ENCODE measurements at regions not wholly inside any gene's neighbourhood (a gene's known extent, or its start where the extent isn't known, plus 50 kb on each side); places are given as distances from the start of the nearest gene placed in this dataset.

GRCh38 chr4:186814535-186815070 lies 90.9 kb upstream of the FAT1 start:
- no peak for DNase-seq (ENCODE audit: low read depth)
- TF ChIP-seq CTCF (conservative IDR thresholded peaks at IDR 0.05; ENCODE audit: low read depth, low read length): no peak
- H3K4me3 ChIP-seq (ENCODE audit: low read depth, low read length): no peak overlapping the region

GRCh38 chr4:186819342-186820086 lies 95.9 kb upstream of the FAT1 start:
- TF ChIP-seq CTCF (conservative IDR thresholded peaks at IDR 0.05; ENCODE audit: low read depth, low read length): no peak
- DNase-seq (ENCODE audit: low read depth): no peak
- H3K4me3 ChIP-seq (ENCODE audit: low read depth, low read length): no peak overlapping the region

- no peak for DNase-seq (ENCODE audit: low read depth)
- H3K4me3 ChIP-seq (ENCODE audit: low read depth, low read length): no peak overlapping the region
Measured at GRCh38 chr4:186820391-186820891, 96.8 kb upstream of the FAT1 start.

GRCh38 chr4:186823989-186824388 lies 100.3 kb upstream of the FAT1 start:
- no peak for DNase-seq (ENCODE audit: low read depth)
- TF ChIP-seq CTCF (conservative IDR thresholded peaks at IDR 0.05; ENCODE audit: low read depth, low read length): no peak
- H3K4me3 ChIP-seq (ENCODE audit: low read depth, low read length): no peak overlapping the region

More at GRCh38 chr4:186820391-186820891, 96.8 kb upstream of the FAT1 start:
- no peak for TF ChIP-seq CTCF (conservative IDR thresholded peaks at IDR 0.05; ENCODE audit: low read depth, low read length)

GRCh38 chr4:186825069-186825468 lies 101.4 kb upstream of the FAT1 start:
- no peak overlapping the region for H3K4me3 ChIP-seq (ENCODE audit: low read depth, low read length)
- TF ChIP-seq CTCF (conservative IDR thresholded peaks at IDR 0.05; ENCODE audit: low read depth, low read length): no peak
- DNase-seq (ENCODE audit: low read depth): no peak

GRCh38 chr4:186826006-186826405 lies 102.3 kb upstream of the FAT1 start:
- TF ChIP-seq CTCF (conservative IDR thresholded peaks at IDR 0.05; ENCODE audit: low read depth, low read length): no peak
- no peak for DNase-seq (ENCODE audit: low read depth)
- H3K4me3 ChIP-seq (ENCODE audit: low read depth, low read length): no peak overlapping the region
